Medulla oblongata (tissue), 1 donor: ENCODE measurements at regions not wholly inside any gene's neighbourhood (a gene's known extent, or its start where the extent isn't known, plus 50 kb on each side); places are given as distances from the start of the nearest gene placed in this dataset.

Source experiments
- DNase-seq: peaks from one replicate; pipeline ENCODE4 v3.0.0-alpha.2; 2015; ENCODE audit errors: extremely low spot score

GRCh38 chr12:84685379-84685778 is 227.2 kb downstream of the SLC6A15 start:
- DNase-seq: no peak

DNA sequence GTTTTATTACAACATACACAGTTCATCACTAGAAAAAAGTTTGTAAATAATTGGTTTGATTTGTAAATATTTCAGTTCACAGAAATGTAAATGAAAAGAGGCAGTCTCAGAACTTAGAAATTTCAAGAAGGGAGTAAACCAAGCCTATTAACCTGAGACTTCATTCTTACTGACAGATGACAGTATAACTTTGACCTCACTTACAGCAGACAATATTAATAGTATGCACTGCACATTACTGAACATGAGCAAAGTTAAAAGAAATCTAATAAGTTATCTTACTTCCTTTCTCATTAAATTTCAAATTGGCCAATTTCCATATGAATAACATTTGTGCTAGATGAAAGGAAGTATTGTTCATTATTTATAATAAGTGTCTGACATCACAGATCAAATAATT is 235.8 kb downstream of the SLC6A15 start:
- DNase-seq: no peak

- no peak for DNase-seq
Observed at GRCh38 chr12:84661786-84662185, 250.8 kb downstream of the SLC6A15 start.

DNA sequence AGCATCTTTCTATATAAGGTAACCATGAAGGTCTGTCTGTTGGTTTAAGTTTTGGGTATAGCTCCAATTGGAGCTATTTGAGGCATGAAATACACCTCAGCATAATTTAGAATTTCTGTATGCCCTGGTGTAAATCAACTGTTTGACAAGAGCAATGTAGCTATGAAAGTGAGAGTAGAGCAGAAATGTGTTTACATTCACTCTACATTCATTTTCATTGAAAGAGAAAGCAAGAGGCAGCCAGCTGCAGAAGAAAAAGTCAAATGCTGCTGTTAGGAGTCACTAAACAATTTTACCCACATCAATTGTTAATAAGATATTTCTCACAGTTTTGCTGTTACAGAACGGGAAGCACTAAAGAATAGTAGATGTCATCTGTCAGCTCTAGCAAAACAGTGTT is 252.5 kb downstream of the SLC6A15 start:
- no peak for DNase-seq

GRCh38 chr12:84658877-84659276 is 253.7 kb downstream of the SLC6A15 start:
- no peak for DNase-seq

DNA sequence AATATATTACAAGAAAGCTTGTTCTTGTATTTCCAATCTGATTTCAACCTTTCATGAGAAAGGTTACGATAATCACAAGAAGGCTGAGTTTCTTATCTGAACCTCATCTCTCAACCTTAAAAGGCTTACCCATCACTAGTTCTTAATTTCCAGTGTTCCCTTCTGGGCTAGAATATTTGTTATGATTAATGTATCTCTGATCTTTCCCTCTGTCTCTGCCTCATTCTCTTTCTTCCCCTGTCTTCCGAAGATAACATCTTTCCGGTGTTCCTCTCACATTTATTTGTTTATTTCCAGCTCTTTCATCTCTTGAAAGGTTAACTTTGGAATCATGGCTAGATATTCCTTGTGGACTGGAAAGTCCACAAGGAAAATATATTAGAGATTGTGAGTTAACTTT is 255.9 kb downstream of the SLC6A15 start:
- no peak for DNase-seq

GRCh38 chr12:84653482-84653881 is 259.1 kb downstream of the SLC6A15 start:
- no peak for DNase-seq

GRCh38 chr12:84648425-84648824 is 264.2 kb downstream of the SLC6A15 start:
- no peak for DNase-seq

GRCh38 chr12:84644908-84645307 is 267.7 kb downstream of the SLC6A15 start:
- DNase-seq: no peak

DNA sequence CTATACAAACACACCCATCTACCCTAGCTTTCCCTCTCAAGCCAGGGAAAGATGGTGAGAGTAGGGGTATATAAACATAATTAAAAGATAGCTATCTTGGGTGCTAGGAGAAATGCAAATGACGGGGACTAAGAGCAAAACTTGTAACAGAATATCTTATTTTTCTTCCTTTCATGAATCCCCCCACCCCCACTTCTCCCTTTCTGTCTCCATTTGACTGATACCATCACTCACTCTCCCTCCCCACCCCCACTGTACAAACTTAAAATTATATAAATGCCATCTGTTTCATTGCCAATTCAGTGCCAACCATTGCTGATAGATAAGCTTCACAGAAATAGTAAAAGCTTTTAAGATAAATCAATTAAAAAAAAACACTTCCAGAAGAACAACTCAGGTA is 268.6 kb downstream of the SLC6A15 start:
- DNase-seq: no peak

GRCh38 chr12:84641940-84642545 is 270.6 kb downstream of the SLC6A15 start:
- DNase-seq: no peak

DNA sequence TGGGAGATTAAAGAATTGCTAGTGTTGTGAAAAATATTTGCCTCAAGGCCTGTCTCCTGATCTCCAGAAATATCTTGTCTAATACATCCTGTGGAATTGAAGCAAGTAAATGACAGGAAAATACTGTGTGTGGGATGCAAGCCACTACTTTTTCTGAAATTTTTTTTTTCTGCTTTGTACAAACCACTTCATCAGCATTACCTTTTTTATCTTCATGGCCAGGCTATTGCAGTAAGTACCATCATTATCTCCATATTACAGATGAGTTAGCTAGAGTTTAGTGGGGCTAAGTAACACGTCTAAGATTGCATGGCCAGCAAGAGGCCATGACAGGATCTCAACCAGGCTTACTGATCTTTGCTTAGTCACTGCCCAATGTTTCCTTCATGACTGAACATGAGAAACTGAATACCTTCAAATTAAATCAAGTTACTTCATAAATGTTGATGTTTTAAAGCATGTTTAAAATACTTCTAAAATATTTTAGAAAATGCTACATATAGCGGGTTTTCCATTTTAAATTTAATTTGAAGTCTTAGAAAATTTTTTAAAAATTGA is 273.7 kb downstream of the SLC6A15 start:
- DNase-seq: no peak

DNA sequence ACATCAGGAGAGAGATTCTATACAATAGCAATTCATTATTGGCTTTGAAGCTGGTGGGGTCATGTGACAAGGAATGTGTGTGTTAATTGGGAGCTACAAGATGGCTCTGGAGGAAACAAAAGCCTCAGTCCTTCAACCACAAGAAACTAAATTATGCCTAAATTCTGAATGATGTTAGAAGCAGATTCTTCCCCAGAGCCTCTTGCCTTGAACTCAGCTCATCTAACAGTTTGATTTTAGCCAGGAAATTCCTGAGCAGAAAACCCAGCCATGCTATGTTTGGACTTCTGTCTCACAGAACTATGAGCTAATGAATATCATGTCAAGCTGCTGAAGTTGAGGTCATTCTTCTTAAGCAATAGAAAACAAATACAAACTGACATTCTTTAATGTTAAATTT is 274.7 kb downstream of the SLC6A15 start:
- no peak for DNase-seq

- DNase-seq: no peak
Observed at GRCh38 chr12:84636801-84637290, 275.8 kb downstream of the SLC6A15 start.

GRCh38 chr12:84634526-84634925 is 278.1 kb downstream of the SLC6A15 start:
- DNase-seq: no peak

GRCh38 chr12:84632556-84632955 is 280.0 kb downstream of the SLC6A15 start:
- no peak for DNase-seq

DNA sequence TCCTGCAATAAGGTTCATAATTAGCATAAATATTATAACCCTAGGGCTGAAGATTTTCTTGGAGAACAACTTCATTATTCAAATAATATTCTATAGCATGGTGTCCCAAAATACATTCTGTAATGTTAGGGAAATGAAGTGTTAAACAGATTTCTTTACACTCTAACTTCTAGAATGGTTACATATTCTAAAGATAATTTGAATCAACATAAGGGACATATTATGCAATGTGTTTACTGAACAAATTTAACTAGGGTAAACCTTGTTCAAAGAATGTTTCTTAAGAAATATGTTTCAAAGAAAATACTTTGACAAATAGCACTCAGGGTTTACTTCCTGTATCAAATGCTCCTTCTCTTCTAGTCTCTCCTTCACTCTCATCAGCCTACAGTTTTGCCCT is 281.6 kb downstream of the SLC6A15 start:
- no peak for DNase-seq

- DNase-seq: no peak
Observed at GRCh38 chr12:84627593-84627992, 285.0 kb downstream of the SLC6A15 start.

- no peak for DNase-seq
Observed at GRCh38 chr12:84624601-84625000, 288.0 kb downstream of the SLC6A15 start.

- DNase-seq: no peak
Observed at GRCh38 chr12:84619053-84619571, 293.5 kb downstream of the SLC6A15 start.

DNA sequence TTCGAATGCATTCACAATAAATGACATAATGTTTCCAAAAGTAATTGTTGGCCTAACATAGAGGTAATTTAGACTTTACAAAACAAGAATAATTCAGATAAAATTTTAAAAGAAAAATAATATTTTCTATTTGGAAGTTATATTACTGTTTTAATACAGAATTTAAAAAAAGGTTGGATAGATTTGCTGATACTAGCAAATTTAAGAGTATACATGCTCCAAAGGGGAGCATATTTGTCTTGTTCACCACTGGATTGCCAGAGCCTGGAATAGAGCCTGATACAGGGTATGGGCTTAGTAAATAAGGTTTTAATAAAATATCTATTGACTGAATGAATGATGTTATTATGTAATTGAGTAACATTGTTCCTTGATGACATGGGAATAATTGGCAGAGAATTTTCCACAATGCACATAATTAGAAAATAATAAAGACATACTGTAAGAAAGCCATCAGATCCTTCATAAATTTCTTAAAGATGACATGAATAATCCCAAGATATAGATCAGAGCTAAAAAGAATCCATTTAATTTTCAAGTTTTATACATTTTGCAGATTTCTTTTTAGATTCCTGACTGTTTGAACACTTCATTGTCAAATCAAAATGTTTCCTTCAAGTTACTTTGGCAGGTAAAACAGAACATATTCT is 305.3 kb downstream of the SLC6A15 start:
- DNase-seq: no peak

GRCh38 chr12:84605983-84606382 is 306.6 kb downstream of the SLC6A15 start:
- no peak for DNase-seq

DNA sequence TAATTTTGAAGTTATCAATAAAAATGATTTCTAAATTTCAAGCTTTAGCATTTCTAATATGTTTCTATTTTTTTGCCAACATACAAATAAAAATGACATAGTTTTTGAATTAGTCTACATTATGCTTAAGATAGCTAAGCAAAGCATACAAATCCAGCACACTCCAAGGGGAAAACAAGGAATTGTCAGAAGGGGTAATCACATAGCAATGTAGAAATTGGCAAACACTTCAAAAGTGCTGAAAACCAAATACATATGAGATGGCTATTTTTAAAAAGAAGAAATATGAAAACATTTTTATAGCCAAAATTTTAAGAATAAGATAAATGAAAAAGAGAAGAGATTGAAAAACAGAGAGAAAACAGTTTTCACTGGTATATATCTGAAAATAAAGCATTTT is 308.0 kb downstream of the SLC6A15 start:
- DNase-seq: no peak
